Right atrium auricular region (tissue), 2 donors: ENCODE measurements at regions not wholly inside any gene's neighbourhood (a gene's known extent, or its start where the extent isn't known, plus 50 kb on each side); places are given as distances from the start of the nearest gene placed in this dataset.

Experiments
- DNase-seq: peaks from one replicate; pipeline ENCODE4 v3.0.0-alpha.2; 2019; ENCODE audit warnings: low spot score
- H3K27ac ChIP-seq, 2 donors: fragments of 200-600 bp; sonication (generic); 1 replicate in 1 of 2; 2 replicates in 1 of 2; pipeline ENCODE4 v1.5.1; 2016 to 2019
- H3K27me3 ChIP-seq, 2 donors: fragments of 200-600 bp; sonication (generic); one replicate each; pipeline versions ENCODE4 v1.5.1 to v1.6.0; 2017 to 2019
- H3K36me3 ChIP-seq: fragments of 200-600 bp; sonication (generic); one replicate; pipeline ENCODE4 v1.5.1; 2016
- H3K4me1 ChIP-seq, 2 donors: fragments of 200-600 bp; sonication (generic); one replicate each; pipeline versions ENCODE4 v1.5.1 to v1.6.0; 2017 to 2019
- H3K4me3 ChIP-seq, 2 donors: fragments of 200-600 bp; sonication (generic); 1 replicate in 1 of 2; 2 replicates in 1 of 2; pipeline ENCODE4 v1.5.1; 2017 to 2019; ENCODE audit warnings: mild to moderate bottlenecking in 1 of 2, moderate library complexity in 1 of 2
- H3K9me3 ChIP-seq, 2 donors: fragments of 200-600 bp; sonication (generic); one replicate each; pipeline ENCODE4 v1.5.1; 2019
- CTCF ChIP-seq, 2 donors: fragments of 200-600 bp; sonication (generic); IDR thresholded peaks; one replicate each; pipeline ENCODE4 v1.5.1; 2019; ENCODE audit warnings: antibody characterized with exemption in 2 of 2

- H3K9me3 ChIP-seq: no peaks in the 10 kb centered on the region
- H3K4me1 ChIP-seq: no peaks in the 10 kb centered on the region
- no peaks in the 10 kb centered on the region for H3K27me3 ChIP-seq
- H3K4me3 ChIP-seq: no peak overlapping the region
- DNase-seq: no peak
- no peak for TF ChIP-seq CTCF (IDR thresholded peaks at IDR 0.05)
- H3K36me3 ChIP-seq: no peaks in the 10 kb centered on the region
- no peak overlapping the region for H3K27ac ChIP-seq
Measured at GRCh38 chr9:23314247-23314646, 511.8 kb downstream of the ELAVL2 start.

- no peaks in the 10 kb centered on the region for H3K36me3 ChIP-seq
- DNase-seq: no peak
- no peak for TF ChIP-seq CTCF (IDR thresholded peaks at IDR 0.05)
- H3K4me1 ChIP-seq: no peaks in the 10 kb centered on the region
- H3K27ac ChIP-seq: no peak overlapping the region
- no peak overlapping the region for H3K4me3 ChIP-seq
- no peaks in the 10 kb centered on the region for H3K27me3 ChIP-seq
- H3K9me3 ChIP-seq: no peaks in the 10 kb centered on the region
Measured at GRCh38 chr9:23319092-23319491, 506.9 kb downstream of the ELAVL2 start.

- no peaks in the 10 kb centered on the region for H3K9me3 ChIP-seq
- H3K27ac ChIP-seq: no peak overlapping the region
- no peak for TF ChIP-seq CTCF (IDR thresholded peaks at IDR 0.05)
- no peak for DNase-seq
- H3K4me3 ChIP-seq: no peak overlapping the region
- H3K27me3 ChIP-seq: no peaks in the 10 kb centered on the region
- H3K36me3 ChIP-seq: no peaks in the 10 kb centered on the region
- no peaks in the 10 kb centered on the region for H3K4me1 ChIP-seq
Measured at GRCh38 chr9:23321049-23321448, 505.0 kb downstream of the ELAVL2 start.

GRCh38 chr9:23322392-23322791 is 503.6 kb downstream of the ELAVL2 start:
- TF ChIP-seq CTCF (IDR thresholded peaks at IDR 0.05): no peak
- no peaks in the 10 kb centered on the region for H3K27me3 ChIP-seq
- H3K4me3 ChIP-seq: no peak overlapping the region
- no peak overlapping the region for H3K27ac ChIP-seq
- H3K36me3 ChIP-seq: no peaks in the 10 kb centered on the region
- DNase-seq: no peak
- H3K9me3 ChIP-seq: no peaks in the 10 kb centered on the region
- H3K4me1 ChIP-seq: no peaks in the 10 kb centered on the region

GRCh38 chr9:23324511-23324910 is 501.5 kb downstream of the ELAVL2 start:
- Histone ChIP-seq H3K36me3 (no peaks in the 10 kb centered on the region), H3K27me3 (no peaks in the 10 kb centered on the region)

More at GRCh38 chr9:23324511-23324910, 501.5 kb downstream of the ELAVL2 start:
- Histone ChIP-seq H3K4me3 (no peak overlapping the region), H3K9me3 (no peaks in the 10 kb centered on the region), H3K4me1 (no peaks in the 10 kb centered on the region), H3K27ac (no peak overlapping the region)
- no peak for DNase-seq
- no peak for TF ChIP-seq CTCF (IDR thresholded peaks at IDR 0.05)
